ENCODE measurements at regions not wholly inside any gene's neighbourhood (a gene's known extent, or its start where the extent isn't known, plus 50 kb on each side); places are given as distances from the start of the nearest gene placed in this dataset.
A peak's percentile ranks its signal among the peaks of the same experiment; 100 is the strongest.

DNA sequence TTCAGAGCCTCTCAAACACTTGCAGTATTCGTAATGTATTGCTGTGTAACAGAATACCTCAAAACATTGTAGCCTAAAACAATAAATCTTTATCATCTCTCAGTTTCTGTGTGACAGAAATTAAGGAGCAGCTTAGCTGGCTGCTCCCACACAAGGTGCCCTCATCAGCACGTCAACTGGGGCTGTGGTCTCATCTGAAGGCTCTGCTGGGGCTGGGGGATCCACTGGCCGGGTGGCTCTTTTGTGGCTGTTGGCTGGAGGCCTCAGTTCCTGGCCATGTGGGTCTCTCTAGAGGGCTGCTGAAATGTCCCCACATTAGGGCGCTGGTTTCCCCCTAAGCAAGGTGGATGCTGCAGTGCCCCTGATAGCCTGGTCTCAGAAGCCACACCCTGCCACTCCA lies 113.4 kb upstream of the CIBAR2 start:
- no peak for DNase-seq (ENCODE audit: low read depth, low spot score)
- Histone ChIP-seq H3K27ac (ENCODE audit: low read length) (no peak overlapping the region), H3K4me1 (ENCODE audit: control insufficient read depth, insufficient read depth, low read length) (peaks cover 12% of the 10 kb centered on the region), H3K4me3 (ENCODE audit: low read depth in 2 of 2, low read length in 2 of 2) (no peak overlapping the region), H3K27me3 (ENCODE audit: control insufficient read depth, insufficient read depth, low read length) (no peaks in the 10 kb centered on the region), H3K36me3 (ENCODE audit: control insufficient read depth, insufficient read depth, low read length) (no peaks in the 10 kb centered on the region), H3K9me3 (ENCODE audit: control insufficient read depth, insufficient read depth, low read depth, low read length) (no peaks in the 10 kb centered on the region)
- intact Hi-C loops (cut with micrococcal nuclease; ENCODE audit: unreplicated experiment), result no loop called here
- POLR2A ChIA-PET, result no interaction called here
- ATAC-seq, result no peak
- CTCF ChIA-PET, result no interaction called here
- TF ChIP-seq SIN3A (IDR thresholded peaks at IDR 0.05; ENCODE audit: borderline replicate concordance, insufficient read depth, low read depth, low read length) (no peak), TCF7L2 (IDR thresholded peaks at IDR 0.05; ENCODE audit: low read depth, low read length) (no peak), POLR2AphosphoS5 (IDR thresholded peaks at IDR 0.05; ENCODE audit: low read depth, low read length) (no peak)
- TF ChIP-seq, protein P1, sequence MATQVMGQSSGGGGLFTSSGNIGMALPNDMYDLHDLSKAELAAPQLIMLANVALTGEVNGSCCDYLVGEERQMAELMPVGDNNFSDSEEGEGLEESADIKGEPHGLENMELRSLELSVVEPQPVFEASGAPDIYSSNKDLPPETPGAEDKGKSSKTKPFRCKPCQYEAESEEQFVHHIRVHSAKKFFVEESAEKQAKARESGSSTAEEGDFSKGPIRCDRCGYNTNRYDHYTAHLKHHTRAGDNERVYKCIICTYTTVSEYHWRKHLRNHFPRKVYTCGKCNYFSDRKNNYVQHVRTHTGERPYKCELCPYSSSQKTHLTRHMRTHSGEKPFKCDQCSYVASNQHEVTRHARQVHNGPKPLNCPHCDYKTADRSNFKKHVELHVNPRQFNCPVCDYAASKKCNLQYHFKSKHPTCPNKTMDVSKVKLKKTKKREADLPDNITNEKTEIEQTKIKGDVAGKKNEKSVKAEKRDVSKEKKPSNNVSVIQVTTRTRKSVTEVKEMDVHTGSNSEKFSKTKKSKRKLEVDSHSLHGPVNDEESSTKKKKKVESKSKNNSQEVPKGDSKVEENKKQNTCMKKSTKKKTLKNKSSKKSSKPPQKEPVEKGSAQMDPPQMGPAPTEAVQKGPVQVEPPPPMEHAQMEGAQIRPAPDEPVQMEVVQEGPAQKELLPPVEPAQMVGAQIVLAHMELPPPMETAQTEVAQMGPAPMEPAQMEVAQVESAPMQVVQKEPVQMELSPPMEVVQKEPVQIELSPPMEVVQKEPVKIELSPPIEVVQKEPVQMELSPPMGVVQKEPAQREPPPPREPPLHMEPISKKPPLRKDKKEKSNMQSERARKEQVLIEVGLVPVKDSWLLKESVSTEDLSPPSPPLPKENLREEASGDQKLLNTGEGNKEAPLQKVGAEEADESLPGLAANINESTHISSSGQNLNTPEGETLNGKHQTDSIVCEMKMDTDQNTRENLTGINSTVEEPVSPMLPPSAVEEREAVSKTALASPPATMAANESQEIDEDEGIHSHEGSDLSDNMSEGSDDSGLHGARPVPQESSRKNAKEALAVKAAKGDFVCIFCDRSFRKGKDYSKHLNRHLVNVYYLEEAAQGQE (IDR thresholded peaks at IDR 0.05; ENCODE audit: insufficient read depth in 1 of 2, low read depth in 2 of 2, low read length in 1 of 2), result no peak
- TF ChIP-seq, protein P2, sequence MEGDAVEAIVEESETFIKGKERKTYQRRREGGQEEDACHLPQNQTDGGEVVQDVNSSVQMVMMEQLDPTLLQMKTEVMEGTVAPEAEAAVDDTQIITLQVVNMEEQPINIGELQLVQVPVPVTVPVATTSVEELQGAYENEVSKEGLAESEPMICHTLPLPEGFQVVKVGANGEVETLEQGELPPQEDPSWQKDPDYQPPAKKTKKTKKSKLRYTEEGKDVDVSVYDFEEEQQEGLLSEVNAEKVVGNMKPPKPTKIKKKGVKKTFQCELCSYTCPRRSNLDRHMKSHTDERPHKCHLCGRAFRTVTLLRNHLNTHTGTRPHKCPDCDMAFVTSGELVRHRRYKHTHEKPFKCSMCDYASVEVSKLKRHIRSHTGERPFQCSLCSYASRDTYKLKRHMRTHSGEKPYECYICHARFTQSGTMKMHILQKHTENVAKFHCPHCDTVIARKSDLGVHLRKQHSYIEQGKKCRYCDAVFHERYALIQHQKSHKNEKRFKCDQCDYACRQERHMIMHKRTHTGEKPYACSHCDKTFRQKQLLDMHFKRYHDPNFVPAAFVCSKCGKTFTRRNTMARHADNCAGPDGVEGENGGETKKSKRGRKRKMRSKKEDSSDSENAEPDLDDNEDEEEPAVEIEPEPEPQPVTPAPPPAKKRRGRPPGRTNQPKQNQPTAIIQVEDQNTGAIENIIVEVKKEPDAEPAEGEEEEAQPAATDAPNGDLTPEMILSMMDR (IDR thresholded peaks at IDR 0.05), result no peak
- in situ Hi-C loops (cut with HindIII; ENCODE audit: low pct_unique_long_range_greater_than_20kb, low sequenced_read_pairs), result no loop called here
- BruUV-seq (replicated peaks), result no TSS peak

DNA sequence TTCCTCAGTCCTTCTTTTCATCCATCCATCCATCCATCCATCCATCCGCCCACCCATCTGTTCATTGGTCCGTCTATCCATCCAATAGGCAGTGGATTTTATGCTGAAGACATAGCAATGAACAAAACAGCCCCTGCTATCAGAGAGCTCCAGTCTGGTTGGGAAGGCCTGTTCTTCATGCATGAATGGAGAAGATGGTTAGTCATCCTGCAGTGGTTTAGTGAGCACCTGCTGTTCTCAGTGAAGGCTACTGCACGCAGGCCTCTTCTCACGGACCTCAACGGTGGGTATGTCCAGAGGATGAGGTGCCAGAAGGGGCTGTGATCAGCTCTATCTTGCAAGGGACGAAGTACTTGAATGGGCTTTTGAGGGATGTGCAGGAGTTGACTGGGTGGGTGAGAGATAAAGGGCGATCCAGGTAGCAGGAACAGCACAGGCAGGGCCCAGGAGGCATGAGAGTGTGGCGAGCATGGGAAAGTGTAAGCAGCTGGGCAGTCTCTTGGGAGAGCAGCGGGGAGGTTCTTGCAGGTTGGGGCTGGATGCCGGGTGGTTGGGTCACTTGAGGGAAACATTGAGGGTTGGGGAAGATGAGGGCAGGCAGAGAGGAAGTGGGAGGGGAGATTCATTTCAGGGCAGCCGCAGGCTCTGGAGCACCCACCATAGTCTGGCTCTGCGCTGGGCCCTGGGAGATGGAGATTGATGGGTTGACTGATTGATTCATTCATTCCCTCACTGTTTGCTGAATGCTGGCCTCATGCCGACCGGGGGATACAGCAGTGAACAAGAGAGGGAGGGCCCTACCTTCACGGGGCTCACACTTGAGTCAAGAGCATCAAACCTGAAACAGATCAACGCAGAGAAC lies 115.0 kb upstream of the CIBAR2 start:
- TF ChIP-seq, protein P1 (IDR thresholded peaks at IDR 0.05; ENCODE audit: insufficient read depth in 1 of 2, low read depth in 2 of 2, low read length in 1 of 2), result no peak
- TF ChIP-seq SIN3A (IDR thresholded peaks at IDR 0.05; ENCODE audit: borderline replicate concordance, insufficient read depth, low read depth, low read length), result no peak
- TF ChIP-seq TCF7L2 (IDR thresholded peaks at IDR 0.05; ENCODE audit: low read depth, low read length), result no peak
- no peak for TF ChIP-seq POLR2AphosphoS5 (IDR thresholded peaks at IDR 0.05; ENCODE audit: low read depth, low read length)
- TF ChIP-seq, protein P2 (IDR thresholded peaks at IDR 0.05), result no peak
- no peak for DNase-seq (ENCODE audit: low read depth, low spot score)
- CTCF ChIA-PET, result interaction anchor here (0.6 to 0.7 kb wide), 2 partner anchors 8 to 32 kb away, joined by 3 to 6 read pairs; no protein-coding TSS in a partner anchor
- no peaks in the 10 kb centered on the region for H3K9me3 ChIP-seq (ENCODE audit: control insufficient read depth, insufficient read depth, low read depth, low read length)
- peak; percentile 27; the same call in 1 of the 2 replicates for ATAC-seq
- intact Hi-C loops (cut with micrococcal nuclease; ENCODE audit: unreplicated experiment) (no loop called here), in situ Hi-C loops (cut with HindIII; ENCODE audit: low pct_unique_long_range_greater_than_20kb, low sequenced_read_pairs) (no loop called here)
- H3K27ac ChIP-seq (ENCODE audit: low read length), result no peak overlapping the region
- no peaks in the 10 kb centered on the region for H3K36me3 ChIP-seq (ENCODE audit: control insufficient read depth, insufficient read depth, low read length)
- H3K4me1 ChIP-seq (ENCODE audit: control insufficient read depth, insufficient read depth, low read length), result peaks cover 6% of the 10 kb centered on the region
- H3K4me3 ChIP-seq (ENCODE audit: low read depth in 2 of 2, low read length in 2 of 2), result no peak overlapping the region
- POLR2A ChIA-PET, result no interaction called here
- no peaks in the 10 kb centered on the region for H3K27me3 ChIP-seq (ENCODE audit: control insufficient read depth, insufficient read depth, low read length)
- BruUV-seq (replicated peaks), result no TSS peak
